H9 (cell line): ENCODE measurements at regions not wholly inside any gene's neighbourhood (a gene's known extent, or its start where the extent isn't known, plus 50 kb on each side); places are given as distances from the start of the nearest gene placed in this dataset.

Source experiments
- DNase-seq: peaks from one replicate; pipeline ENCODE4 v3.0.0-alpha.2; 2017
- H2AFZ ChIP-seq: one replicate; pipeline ENCODE4 v1.6.1; 2013; ENCODE audit warnings: mild to moderate bottlenecking, low read length, control low read depth, moderate library complexity
- H2AK5ac ChIP-seq: 2 replicates; pipeline ENCODE4 v1.6.1; 2013; ENCODE audit warnings: low read length, control low read depth, mixed read lengths; ENCODE audit not compliant: insufficient read length
- H2BK120ac ChIP-seq: one replicate; pipeline ENCODE4 v1.6.1; 2013; ENCODE audit warnings: low read depth, mild to moderate bottlenecking, low read length, control low read depth, inconsistent platforms; ENCODE audit not compliant: poor library complexity, severe bottlenecking
- H2BK12ac ChIP-seq: 2 replicates; pipeline ENCODE4 v1.6.1; 2013; ENCODE audit warnings: low read length, control low read depth, mixed read lengths, low read depth; ENCODE audit not compliant: insufficient read length
- H2BK15ac ChIP-seq: 2 replicates; pipeline ENCODE4 v1.6.1; 2013; ENCODE audit warnings: low read depth, low read length, control low read depth
- H2BK20ac ChIP-seq: one replicate; pipeline ENCODE4 v1.6.1; 2013; ENCODE audit warnings: low read depth, mild to moderate bottlenecking, low read length, control low read depth, inconsistent platforms; ENCODE audit not compliant: poor library complexity, severe bottlenecking
- H2BK5ac ChIP-seq: 2 replicates; pipeline ENCODE4 v1.6.1; 2013; ENCODE audit warnings: low read length, control low read depth, mixed read lengths; ENCODE audit not compliant: insufficient read length
- H3K14ac ChIP-seq: 2 replicates; pipeline ENCODE4 v1.6.1; 2013; ENCODE audit warnings: low read length, control low read depth; ENCODE audit not compliant: insufficient read depth
- H3K18ac ChIP-seq: 2 replicates; pipeline ENCODE4 v1.6.1; 2013; ENCODE audit warnings: low read depth, mild to moderate bottlenecking, mixed read lengths, low read length, control low read depth; ENCODE audit not compliant: insufficient read length
- H3K23ac ChIP-seq: 2 replicates; pipeline ENCODE4 v1.6.1; 2013; ENCODE audit warnings: low read length, control low read depth, mixed read lengths, low read depth; ENCODE audit not compliant: insufficient read length
- H3K23me2 ChIP-seq: 2 replicates; pipeline ENCODE4 v1.6.1; 2013; ENCODE audit warnings: low read depth, mild to moderate bottlenecking, mixed read lengths, low read length, control low read depth; ENCODE audit not compliant: insufficient read length, poor library complexity, severe bottlenecking
- H3K27ac ChIP-seq: 2 replicates; pipeline ENCODE4 v1.5.1; 2013; ENCODE audit warnings: low read length, control low read depth, mixed read lengths, low read depth; ENCODE audit not compliant: insufficient read length
- H3K27me3 ChIP-seq: 2 replicates; pipeline ENCODE4 v1.6.1; 2013; ENCODE audit warnings: low read length, control low read depth, inconsistent platforms; ENCODE audit not compliant: insufficient read depth
- H3K4ac ChIP-seq: 2 replicates; pipeline ENCODE4 v1.6.1; 2013; ENCODE audit warnings: low read depth, mild to moderate bottlenecking, control low read depth, inconsistent platforms, low read length, moderate library complexity
- H3K4me1 ChIP-seq: 2 replicates; pipeline ENCODE4 v1.6.1; 2013; ENCODE audit warnings: low read length, control low read depth, inconsistent platforms; ENCODE audit not compliant: insufficient read depth
- H3K4me2 ChIP-seq: 2 replicates; pipeline ENCODE4 v1.6.1; 2013; ENCODE audit warnings: low read length, control low read depth, mixed read lengths; ENCODE audit not compliant: insufficient read length, insufficient read depth
- H3K56ac ChIP-seq: 2 replicates; pipeline ENCODE4 v1.6.1; 2013; ENCODE audit warnings: low read depth, mild to moderate bottlenecking, mixed read lengths, low read length, control low read depth; ENCODE audit not compliant: insufficient read length
- H3K79me1 ChIP-seq: 2 replicates; pipeline ENCODE4 v1.6.1; 2013; ENCODE audit warnings: low read depth, mild to moderate bottlenecking, moderate library complexity, low read length, control low read depth, inconsistent platforms; ENCODE audit not compliant: insufficient read depth, poor library complexity, severe bottlenecking
- H3K79me2 ChIP-seq: 2 replicates; pipeline ENCODE4 v1.6.1; 2013; ENCODE audit warnings: low read length, control low read depth, inconsistent platforms; ENCODE audit not compliant: insufficient read depth
- H3K9ac ChIP-seq: 2 replicates; pipeline ENCODE4 v1.6.1; 2013; ENCODE audit warnings: low read length, control low read depth, mixed read lengths; ENCODE audit not compliant: insufficient read length; ENCODE audit errors: extremely low read depth
- H3K9me3 ChIP-seq: one replicate; pipeline ENCODE4 v1.6.1; 2013; ENCODE audit warnings: low read depth, low read length, inconsistent platforms; ENCODE audit not compliant: control insufficient read depth
- H3T11ph ChIP-seq: one replicate; pipeline ENCODE4 v1.6.1; 2013; ENCODE audit warnings: mild to moderate bottlenecking, low read length, control low read depth, inconsistent platforms
- H4K20me1 ChIP-seq: one replicate; pipeline ENCODE4 v1.6.1; 2013; ENCODE audit not compliant: control insufficient read depth, insufficient read length, insufficient read depth
- H4K5ac ChIP-seq: 2 replicates; pipeline ENCODE4 v1.6.1; 2013; ENCODE audit warnings: low read depth, mild to moderate bottlenecking, mixed read lengths, low read length, control low read depth; ENCODE audit not compliant: insufficient read length
- H4K8ac ChIP-seq: replicated peaks from 2 replicates; pipeline ENCODE4 v1.6.1; 2013; ENCODE audit warnings: low read length, control low read depth, mixed read lengths, low read depth; ENCODE audit not compliant: insufficient read length
- H4K91ac ChIP-seq: 2 replicates; pipeline ENCODE4 v1.6.1; 2013; ENCODE audit warnings: low read depth, mild to moderate bottlenecking, moderate library complexity, mixed read lengths, low read length, control low read depth; ENCODE audit not compliant: insufficient read length
- H3K27ac Mint-ChIP-seq, 3 experiments: 2 replicates in 2 of 3; 3 replicates in 1 of 3; pipeline ENCODE4 v1.8.0; 2020 to 2021; ENCODE audit warnings: mixed read lengths in 3 of 3, mild to moderate bottlenecking in 1 of 3, moderate library complexity in 1 of 3
- H3K27me3 Mint-ChIP-seq: 2 replicates; pipeline ENCODE4 v1.8.0; 2021; ENCODE audit warnings: low read depth, mild to moderate bottlenecking, moderate library complexity, mixed read lengths
- H3K36me3 Mint-ChIP-seq, 3 experiments: 2 replicates in 2 of 3; 3 replicates in 1 of 3; pipeline ENCODE4 v1.8.0; 2020 to 2021; ENCODE audit warnings: low read depth in 3 of 3, mixed read lengths in 3 of 3; ENCODE audit not compliant: insufficient read depth in 1 of 3
- H3K4me1 Mint-ChIP-seq, 2 experiments: 2 replicates each; pipeline ENCODE4 v1.8.0; 2020; ENCODE audit warnings: mixed read lengths in 2 of 2
- H3K4me3 Mint-ChIP-seq, 2 experiments: 2 replicates in 1 of 2; 3 replicates in 1 of 2; pipeline ENCODE4 v1.8.0; 2020 to 2021; ENCODE audit warnings: mild to moderate bottlenecking in 2 of 2, mixed read lengths in 2 of 2, moderate library complexity in 1 of 2
- H3K9me3 Mint-ChIP-seq, 2 experiments: 2 replicates in 1 of 2; 3 replicates in 1 of 2; pipeline ENCODE4 v1.8.0; 2020; ENCODE audit warnings: mild to moderate bottlenecking in 2 of 2, mixed read lengths in 2 of 2, moderate library complexity in 1 of 2
- CTCF ChIP-seq: fragments of 200-600 bp; sonication (generic); conservative IDR thresholded peaks from 3 replicates; pipeline ENCODE4 v1.8.0; 2021; ENCODE audit warnings: antibody characterized with exemption, mild to moderate bottlenecking
- WGBS: extraction: QIAGEN DNeasy Blood & Tissue Kit; methylation state at CpG from one replicate; pipeline ENCODE4 v1.1.7; 2013; ENCODE audit warnings: missing lambda C conversion rate, low lambda C conversion rate, mixed read lengths; ENCODE audit not compliant: insufficient read length; ENCODE audit errors: extremely low coverage; 5-methylcytosine and 5-hydroxymethylcytosine counted together

GRCh38 chr6:139600343-139600742 is 225.9 kb upstream of the CITED2 start:
- no peak overlapping the region for H3K4me3 Mint-ChIP-seq
- Histone ChIP-seq H3T11ph (no peak overlapping the region), H4K5ac (no peak overlapping the region), H2AK5ac (no peak overlapping the region), H3K4me2 (no peak overlapping the region), H3K23ac (no peak overlapping the region), H2BK120ac (no peak overlapping the region), H2BK20ac (no peak overlapping the region), H3K23me2 (no peaks in the 10 kb centered on the region), H2BK5ac (no peak overlapping the region), H3K9me3 (no peaks in the 10 kb centered on the region), H4K20me1 (no peaks in the 10 kb centered on the region), H3K4me1 (no peaks in the 10 kb centered on the region), H3K79me1 (no peaks in the 10 kb centered on the region), H3K4ac (no peak overlapping the region), H3K27ac (no peak overlapping the region), H4K91ac (no peak overlapping the region), H3K79me2 (no peaks in the 10 kb centered on the region), H3K18ac (no peak overlapping the region), H3K27me3 (no peaks in the 10 kb centered on the region), H2AFZ (no peak overlapping the region), H3K9ac (no peak overlapping the region), H4K8ac (no peak overlapping the region), H3K56ac (no peak overlapping the region), H2BK15ac (no peak overlapping the region), H3K14ac (no peak overlapping the region), H2BK12ac (no peak overlapping the region)
- no peaks in the 10 kb centered on the region for H3K9me3 Mint-ChIP-seq
- no peak for DNase-seq
- no CpG with 5 or more reads among the region's 3 CpGs for WGBS
- peaks cover 26 to 37% of the 10 kb centered on the region in 2 experiments for H3K4me1 Mint-ChIP-seq
- H3K36me3 Mint-ChIP-seq, result no peaks in the 10 kb centered on the region
- TF ChIP-seq CTCF, result no peak
- no peaks in the 10 kb centered on the region for H3K27me3 Mint-ChIP-seq
- no peak overlapping the region for H3K27ac Mint-ChIP-seq
